Peyer's patch (tissue), 4 donors: ENCODE measurements at regions not wholly inside any gene's neighbourhood (a gene's known extent, or its start where the extent isn't known, plus 50 kb on each side); places are given as distances from the start of the nearest gene placed in this dataset.

ENCODE experiments used
- DNase-seq, 3 donors: peaks; one replicate each; pipeline ENCODE4 v3.0.0-alpha.2; 2017 to 2019
- H3K27ac ChIP-seq, 4 donors: fragments of 200-600 bp; sonication (generic); one replicate each; pipeline ENCODE4 v1.5.1; 2016 to 2019
- H3K27me3 ChIP-seq, 2 donors: fragments of 200-600 bp; sonication (generic); one replicate each; pipeline ENCODE4 v1.5.1; 2019
- H3K36me3 ChIP-seq, 3 donors: fragments of 200-600 bp; sonication (generic); one replicate each; pipeline ENCODE4 v1.5.1; 2016 to 2019
- H3K4me1 ChIP-seq, 4 donors: fragments of 200-600 bp; sonication (generic); one replicate each; pipeline ENCODE4 v1.5.1; 2016 to 2019
- H3K4me3 ChIP-seq, 4 donors: fragments of 200-600 bp; sonication (generic); 1 replicate in 3 of 4; 2 replicates in 1 of 4; pipeline ENCODE4 v1.5.1; 2016 to 2019; ENCODE audit warnings: mild to moderate bottlenecking in 1 of 4
- H3K9me3 ChIP-seq, 4 donors: fragments of 200-600 bp; sonication (generic); one replicate each; pipeline ENCODE4 v1.5.1; 2016 to 2019; ENCODE audit warnings: mild to moderate bottlenecking in 1 of 4
- POLR2A ChIP-seq, 2 donors: fragments of 450-650 bp; IDR thresholded peaks; one replicate each; pipeline ENCODE4 v1.5.1; 2017; ENCODE audit warnings: antibody characterized with exemption in 2 of 2, mild to moderate bottlenecking in 2 of 2, moderate library complexity in 2 of 2
- TF ChIP-seq, protein P1 (sequence below), 6 experiments: fragments of 450-650 bp in 4 of 6; fragments of 200-600 bp in 2 of 6; sonication (generic) in 1 of 6; IDR thresholded peaks; one replicate each; pipeline ENCODE4 v1.5.1; 2017 to 2019; ENCODE audit warnings: antibody characterized with exemption in 6 of 6, mild to moderate bottlenecking in 3 of 6, moderate library complexity in 1 of 6

DNA sequence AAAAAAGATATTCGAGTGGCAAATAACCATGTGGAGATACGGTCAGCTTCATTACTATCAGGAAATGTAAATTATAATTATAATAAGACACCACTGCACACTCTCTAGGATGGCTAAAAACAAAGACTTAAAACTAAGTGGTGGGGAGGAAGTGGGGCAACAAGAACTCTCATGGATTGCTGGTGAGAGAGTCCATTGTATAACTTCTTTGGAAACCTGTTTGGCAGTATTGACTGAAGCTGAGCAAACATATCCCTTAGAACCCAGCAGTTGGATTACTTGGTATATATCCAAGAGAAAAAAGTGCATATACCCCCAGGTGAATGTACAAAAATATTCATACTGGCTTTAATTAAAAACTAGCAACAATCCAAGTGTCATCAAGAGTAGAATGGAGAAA is 133.7 kb upstream of the CTBP2 start:
- no peaks in the 10 kb centered on the region for H3K36me3 ChIP-seq
- no peak for TF ChIP-seq POLR2A (IDR thresholded peaks at IDR 0.05)
- TF ChIP-seq, protein P1, sequence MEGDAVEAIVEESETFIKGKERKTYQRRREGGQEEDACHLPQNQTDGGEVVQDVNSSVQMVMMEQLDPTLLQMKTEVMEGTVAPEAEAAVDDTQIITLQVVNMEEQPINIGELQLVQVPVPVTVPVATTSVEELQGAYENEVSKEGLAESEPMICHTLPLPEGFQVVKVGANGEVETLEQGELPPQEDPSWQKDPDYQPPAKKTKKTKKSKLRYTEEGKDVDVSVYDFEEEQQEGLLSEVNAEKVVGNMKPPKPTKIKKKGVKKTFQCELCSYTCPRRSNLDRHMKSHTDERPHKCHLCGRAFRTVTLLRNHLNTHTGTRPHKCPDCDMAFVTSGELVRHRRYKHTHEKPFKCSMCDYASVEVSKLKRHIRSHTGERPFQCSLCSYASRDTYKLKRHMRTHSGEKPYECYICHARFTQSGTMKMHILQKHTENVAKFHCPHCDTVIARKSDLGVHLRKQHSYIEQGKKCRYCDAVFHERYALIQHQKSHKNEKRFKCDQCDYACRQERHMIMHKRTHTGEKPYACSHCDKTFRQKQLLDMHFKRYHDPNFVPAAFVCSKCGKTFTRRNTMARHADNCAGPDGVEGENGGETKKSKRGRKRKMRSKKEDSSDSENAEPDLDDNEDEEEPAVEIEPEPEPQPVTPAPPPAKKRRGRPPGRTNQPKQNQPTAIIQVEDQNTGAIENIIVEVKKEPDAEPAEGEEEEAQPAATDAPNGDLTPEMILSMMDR (IDR thresholded peaks at IDR 0.05) = no peak
- no peak for DNase-seq
- no peaks in the 10 kb centered on the region for H3K4me1 ChIP-seq
- no peaks in the 10 kb centered on the region for H3K27me3 ChIP-seq
- H3K9me3 ChIP-seq = no peaks in the 10 kb centered on the region
- H3K4me3 ChIP-seq = no peak overlapping the region
- H3K27ac ChIP-seq = no peak overlapping the region

- H3K4me1 ChIP-seq = no peaks in the 10 kb centered on the region
- no peak overlapping the region for H3K4me3 ChIP-seq
- H3K27me3 ChIP-seq = no peaks in the 10 kb centered on the region
- no peaks in the 10 kb centered on the region for H3K9me3 ChIP-seq
- H3K36me3 ChIP-seq = no peaks in the 10 kb centered on the region
- no peak overlapping the region for H3K27ac ChIP-seq
- DNase-seq = no peak
- TF ChIP-seq, protein P1 (IDR thresholded peaks at IDR 0.05) = no peak
- TF ChIP-seq POLR2A (IDR thresholded peaks at IDR 0.05) = no peak
These were observed 131.5 kb upstream of the CTBP2 start for GRCh38 chr10:125291836-125292235.

DNA sequence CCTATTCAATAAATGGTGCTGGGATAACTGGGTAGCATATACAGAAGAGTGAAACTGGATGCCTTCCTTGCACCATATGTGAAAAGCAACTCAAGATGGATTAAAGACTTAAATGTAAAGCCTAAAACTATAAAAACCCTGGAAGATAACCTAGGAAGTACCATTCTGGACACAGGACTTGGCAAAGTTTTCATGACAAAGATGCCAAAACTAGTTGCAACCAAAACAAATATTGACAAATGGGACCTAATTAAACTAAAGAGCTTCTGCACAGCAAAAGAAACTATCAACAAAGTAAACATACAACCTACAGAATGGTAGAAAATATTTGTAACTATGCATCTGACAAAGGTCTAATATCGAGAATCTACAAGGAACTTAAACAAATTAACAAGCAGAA is 129.1 kb upstream of the CTBP2 start:
- Histone ChIP-seq H3K36me3 (no peaks in the 10 kb centered on the region), H3K4me1 (no peaks in the 10 kb centered on the region), H3K4me3 (no peak overlapping the region), H3K9me3 (no peaks in the 10 kb centered on the region), H3K27ac (no peak overlapping the region), H3K27me3 (no peaks in the 10 kb centered on the region)
- no peak for DNase-seq
- TF ChIP-seq POLR2A (IDR thresholded peaks at IDR 0.05) = no peak
- TF ChIP-seq, protein P1 (IDR thresholded peaks at IDR 0.05) = no peak

DNA sequence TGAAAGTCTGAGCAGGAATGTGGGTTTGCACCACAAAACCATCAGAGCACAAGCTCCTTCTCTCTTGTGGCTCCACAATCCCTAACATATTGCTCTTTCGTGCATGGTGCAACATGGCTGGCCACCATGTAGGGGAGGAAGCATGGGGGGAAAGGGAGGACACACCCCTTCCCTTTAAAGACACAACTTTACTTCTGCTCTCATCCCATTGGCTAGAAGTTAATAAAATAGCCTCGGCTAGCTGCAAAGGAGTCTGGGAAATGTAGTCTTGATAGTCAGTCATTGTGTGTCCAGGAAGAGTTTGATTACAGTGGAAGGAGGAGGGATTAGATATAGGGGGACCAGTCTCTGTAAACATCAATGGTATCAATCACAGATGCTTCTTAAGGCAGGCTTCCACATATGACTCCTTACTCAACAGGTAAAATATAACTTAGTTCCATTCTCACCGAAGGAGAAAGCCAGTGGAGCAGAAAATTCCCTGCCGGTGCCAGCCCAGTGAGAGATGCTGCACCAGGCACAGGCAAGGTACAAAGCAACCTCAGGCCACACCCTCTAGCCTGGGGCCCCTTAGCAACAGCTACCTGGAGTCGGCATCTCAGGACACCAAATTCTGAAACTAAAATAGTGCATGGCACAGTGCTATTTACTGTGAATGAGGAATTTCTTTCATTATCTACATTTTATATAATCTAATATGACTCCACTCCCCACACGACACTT is 124.7 kb upstream of the CTBP2 start:
- no peaks in the 10 kb centered on the region for H3K9me3 ChIP-seq
- no peaks in the 10 kb centered on the region for H3K4me1 ChIP-seq
- no peak overlapping the region for H3K4me3 ChIP-seq
- H3K36me3 ChIP-seq = no peaks in the 10 kb centered on the region
- DNase-seq = no peak
- no peak for TF ChIP-seq POLR2A (IDR thresholded peaks at IDR 0.05)
- TF ChIP-seq, protein P1 (IDR thresholded peaks at IDR 0.05) = no peak
- no peaks in the 10 kb centered on the region for H3K27me3 ChIP-seq
- no peak overlapping the region for H3K27ac ChIP-seq

- Histone ChIP-seq H3K9me3 (no peaks in the 10 kb centered on the region), H3K4me1 (no peaks in the 10 kb centered on the region), H3K27ac (no peak overlapping the region), H3K4me3 (no peak overlapping the region), H3K36me3 (no peaks in the 10 kb centered on the region), H3K27me3 (no peaks in the 10 kb centered on the region)
- no peak for DNase-seq
- no peak for TF ChIP-seq POLR2A (IDR thresholded peaks at IDR 0.05)
- TF ChIP-seq, protein P1 (IDR thresholded peaks at IDR 0.05) = no peak
These were observed 123.7 kb upstream of the CTBP2 start for GRCh38 chr10:125283836-125284614.
